ENCODE measurements at regions not wholly inside any gene's neighbourhood (a gene's known extent, or its start where the extent isn't known, plus 50 kb on each side); places are given as distances from the start of the nearest gene placed in this dataset.

- TF ChIP-seq POLR2AphosphoS5 (IDR thresholded peaks at IDR 0.05; ENCODE audit: low read length) (no peak), IKZF1 (conservative IDR thresholded peaks at IDR 0.05) (no peak), CTCF (IDR thresholded peaks at IDR 0.05 in 2 of 3, conservative IDR thresholded peaks at IDR 0.05 in 1 of 3; ENCODE audit: control insufficient read depth in 2 of 3, extremely low read depth in 1 of 3, insufficient read depth in 1 of 3, low read depth in 3 of 3, low read length in 3 of 3) (no peak), MAX (IDR thresholded peaks at IDR 0.05; ENCODE audit: low read depth, low read length) (no peak), MTA2 (IDR thresholded peaks at IDR 0.05; ENCODE audit: low read depth) (no peak), POLR2A (IDR thresholded peaks at IDR 0.05; ENCODE audit: low read depth, low read length) (no peak)
These were observed 506.7 kb upstream of the CDH18 start for GRCh38 chr5:20494706-20495105.

Data from GM12878 (cell line).